Tibial nerve (tissue), 3 donors: ENCODE measurements at regions not wholly inside any gene's neighbourhood (a gene's known extent, or its start where the extent isn't known, plus 50 kb on each side); places are given as distances from the start of the nearest gene placed in this dataset.

Experiments
- POLR2A ChIP-seq, 2 donors: fragments of 450-650 bp; IDR thresholded peaks; one replicate each; pipeline ENCODE4 v1.6.1; 2017; ENCODE audit warnings: antibody characterized with exemption in 2 of 2, mild to moderate bottlenecking in 2 of 2, moderate library complexity in 2 of 2
- TF ChIP-seq, protein P1 (sequence below), 5 experiments: fragments of 200-600 bp in 3 of 5; fragments of 450-650 bp in 2 of 5; sonication (generic) in 3 of 5; IDR thresholded peaks; one replicate each; pipeline ENCODE4 v1.5.1; 2016 to 2019; ENCODE audit warnings: antibody characterized with exemption in 5 of 5, mild to moderate bottlenecking in 3 of 5, moderate library complexity in 2 of 5

DNA sequence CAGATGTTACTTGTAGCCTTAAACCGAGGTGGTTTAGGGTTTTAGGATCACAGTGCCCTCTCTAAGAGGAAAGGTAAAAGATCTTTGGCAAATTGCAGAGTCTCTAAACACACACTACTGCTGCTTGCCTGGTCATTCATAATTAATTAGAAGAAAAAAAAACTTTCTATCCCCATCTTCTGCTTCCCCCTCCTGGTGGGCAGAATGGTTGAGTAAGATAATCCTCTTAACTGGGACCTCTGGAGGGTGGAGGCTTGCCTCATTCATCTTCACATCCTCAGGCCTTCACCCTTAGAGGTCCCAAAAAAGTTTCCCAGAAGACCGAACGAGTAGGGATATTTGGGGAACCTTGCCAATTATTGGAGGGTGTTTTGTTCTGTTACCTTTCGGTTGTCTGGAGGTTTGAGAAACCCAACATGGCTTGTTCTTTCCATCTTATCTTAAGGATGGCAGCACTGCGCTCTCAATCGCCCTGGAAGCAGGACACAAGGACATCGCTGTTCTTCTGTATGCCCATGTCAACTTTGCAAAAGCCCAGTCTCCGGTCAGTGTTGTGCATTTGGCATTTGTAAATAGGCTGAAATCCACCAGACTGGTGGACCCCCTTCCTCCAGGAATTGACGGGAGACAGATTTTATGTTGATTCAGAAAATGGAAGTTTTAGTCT lies 97.3 kb upstream of the DMRT1 start:
- TF ChIP-seq, protein P1, sequence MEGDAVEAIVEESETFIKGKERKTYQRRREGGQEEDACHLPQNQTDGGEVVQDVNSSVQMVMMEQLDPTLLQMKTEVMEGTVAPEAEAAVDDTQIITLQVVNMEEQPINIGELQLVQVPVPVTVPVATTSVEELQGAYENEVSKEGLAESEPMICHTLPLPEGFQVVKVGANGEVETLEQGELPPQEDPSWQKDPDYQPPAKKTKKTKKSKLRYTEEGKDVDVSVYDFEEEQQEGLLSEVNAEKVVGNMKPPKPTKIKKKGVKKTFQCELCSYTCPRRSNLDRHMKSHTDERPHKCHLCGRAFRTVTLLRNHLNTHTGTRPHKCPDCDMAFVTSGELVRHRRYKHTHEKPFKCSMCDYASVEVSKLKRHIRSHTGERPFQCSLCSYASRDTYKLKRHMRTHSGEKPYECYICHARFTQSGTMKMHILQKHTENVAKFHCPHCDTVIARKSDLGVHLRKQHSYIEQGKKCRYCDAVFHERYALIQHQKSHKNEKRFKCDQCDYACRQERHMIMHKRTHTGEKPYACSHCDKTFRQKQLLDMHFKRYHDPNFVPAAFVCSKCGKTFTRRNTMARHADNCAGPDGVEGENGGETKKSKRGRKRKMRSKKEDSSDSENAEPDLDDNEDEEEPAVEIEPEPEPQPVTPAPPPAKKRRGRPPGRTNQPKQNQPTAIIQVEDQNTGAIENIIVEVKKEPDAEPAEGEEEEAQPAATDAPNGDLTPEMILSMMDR (IDR thresholded peaks at IDR 0.05): no peak
- TF ChIP-seq POLR2A (IDR thresholded peaks at IDR 0.05): no peak
